SK-N-SH (cell line): ENCODE measurements at regions not wholly inside any gene's neighbourhood (a gene's known extent, or its start where the extent isn't known, plus 50 kb on each side); places are given as distances from the start of the nearest gene placed in this dataset.

Experiments used
- CTCF ChIA-PET: fragments of 300-600, 350-600 bp; formaldehyde crosslinking; extraction: SDS; loops from one replicate; lab custom pipeline; 2021; lab: Yijun Ruan, JAX
- POLR2A ChIA-PET: fragments of 350-600 bp; sonication (Branson Sonifier 250); formaldehyde crosslinking; extraction: SDS; loops from one replicate; lab custom pipeline; 2020; ENCODE audit warnings: antibody characterized with exemption, inconsistent platforms; lab: Yijun Ruan, JAX
- DNase-seq: peaks from one replicate; pipeline ENCODE4 v3.0.0; 2012
- H2AFZ ChIP-seq: fragments of 200-600 bp; sonication (generic); 2 replicates; pipeline ENCODE4 v1.8.1; 2016; ENCODE audit warnings: antibody characterized with exemption, mild to moderate bottlenecking, low read depth
- H3F3A ChIP-seq: fragments of 200-600 bp; sonication (generic); replicated peaks from 2 replicates; pipeline ENCODE3; 2016; ENCODE audit warnings: antibody characterized with exemption, mild to moderate bottlenecking; ENCODE audit not compliant: insufficient read depth
- H3K27ac ChIP-seq, 2 experiments: fragments of 200-500 bp in 1 of 2; fragments of 200-600 bp in 1 of 2; sonication (Bioruptor generic) in 1 of 2; sonication (generic), shearing (Covaris generic) in 1 of 2; 2 replicates each; pipeline versions ENCODE4 v1.5.1 to v1.6.1; 2014 to 2016; ENCODE audit warnings: low read depth in 2 of 2, inconsistent platforms in 1 of 2, low read length in 1 of 2, mild to moderate bottlenecking in 1 of 2, mixed read lengths in 1 of 2
- H3K27me3 ChIP-seq: fragments of 200-600 bp; sonication (generic), shearing (Covaris generic); 2 replicates; pipeline ENCODE4 v1.6.1; 2016; ENCODE audit warnings: mixed run types; ENCODE audit not compliant: insufficient read depth
- H3K36me3 ChIP-seq, 2 experiments: fragments of 200-500 bp in 1 of 2; fragments of 200-600 bp in 1 of 2; sonication (Bioruptor generic) in 1 of 2; sonication (generic) in 1 of 2; replicated peaks in 1 of 2; 2 replicates each; pipeline versions ENCODE3 to v1.5.1; 2014 to 2016; ENCODE audit warnings: low read length in 1 of 2, mild to moderate bottlenecking in 1 of 2; ENCODE audit not compliant: insufficient read depth in 2 of 2, control insufficient read depth in 1 of 2
- H3K4me1 ChIP-seq, 2 experiments: fragments of 200-500 bp in 1 of 2; fragments of 200-600 bp in 1 of 2; sonication (Bioruptor generic) in 1 of 2; sonication (generic), shearing (Covaris generic) in 1 of 2; 2 replicates each; pipeline versions ENCODE4 v1.5.1 to v1.6.1; 2014 to 2016; ENCODE audit warnings: low read depth in 1 of 2, low read length in 1 of 2, mixed run types in 1 of 2; ENCODE audit not compliant: insufficient read depth in 2 of 2, control insufficient read depth in 1 of 2
- H3K4me2 ChIP-seq: fragments of 200-600 bp; sonication (generic), shearing (Covaris generic); 2 replicates; pipeline ENCODE4 v1.6.1; 2017; ENCODE audit warnings: mixed run types
- H3K4me3 ChIP-seq, 2 experiments: fragments of 200-500 bp in 1 of 2; fragments of 200-600 bp in 1 of 2; sonication (Bioruptor generic) in 1 of 2; sonication (generic), shearing (Covaris generic) in 1 of 2; 2 replicates each; pipeline versions ENCODE4 v1.5.1 to v1.8.1; 2014 to 2016; ENCODE audit warnings: low read depth in 2 of 2, inconsistent platforms in 1 of 2, low read length in 1 of 2, mild to moderate bottlenecking in 1 of 2, mixed read lengths in 1 of 2, moderate library complexity in 1 of 2
- H3K79me2 ChIP-seq: fragments of 200-600 bp; sonication (generic); 2 replicates; pipeline ENCODE4 v1.8.1; 2017; ENCODE audit warnings: mild to moderate bottlenecking; ENCODE audit not compliant: insufficient read depth
- H3K9ac ChIP-seq: fragments of 200-600 bp; sonication (generic); 2 replicates; pipeline ENCODE4 v1.6.1; 2017; ENCODE audit warnings: mixed run types
- H3K9me2 ChIP-seq: fragments of 200-600 bp; sonication (generic); 2 replicates; pipeline ENCODE4 v1.6.1; 2017; ENCODE audit warnings: mixed run types
- H3K9me3 ChIP-seq: fragments of 200-600 bp; sonication (generic); 2 replicates; pipeline ENCODE4 v1.6.1; 2017; ENCODE audit warnings: mixed run types, mild to moderate bottlenecking, moderate library complexity
- H4K20me1 ChIP-seq: fragments of 200-600 bp; sonication (generic); 2 replicates; pipeline ENCODE4 v1.6.1; 2017; ENCODE audit warnings: mild to moderate bottlenecking, mixed run types; ENCODE audit not compliant: insufficient read depth
- CHD2 ChIP-seq: fragments of 150-350 bp; IDR thresholded peaks from 2 replicates; pipeline ENCODE4 v1.6.1; 2018; ENCODE audit warnings: low read length; ENCODE audit not compliant: partially characterized antibody
- FOSL2 ChIP-seq: IDR thresholded peaks from 2 replicates; pipeline ENCODE4 v1.4.0; 2012; ENCODE audit warnings: low read depth, mild to moderate bottlenecking, moderate library complexity, borderline replicate concordance
- FOXJ3 ChIP-seq: sonication (generic); formaldehyde crosslinking; IDR thresholded peaks from 2 replicates; pipeline ENCODE4 v1.5.1; 2020; ENCODE audit warnings: mild to moderate bottlenecking, missing genetic modification reagents
- FOXM1 ChIP-seq: IDR thresholded peaks from 2 replicates; pipeline ENCODE4 v1.4.0; 2012; ENCODE audit warnings: low read depth, mild to moderate bottlenecking
- GATA2 ChIP-seq: sonication (generic); formaldehyde crosslinking; IDR thresholded peaks from 2 replicates; pipeline ENCODE4 v1.5.0; 2020; ENCODE audit warnings: mild to moderate bottlenecking, missing genetic modification reagents
- MEF2A ChIP-seq: IDR thresholded peaks from 2 replicates; pipeline ENCODE4 v1.4.0; 2012; ENCODE audit warnings: low read depth, borderline replicate concordance
- NFIC ChIP-seq: IDR thresholded peaks from 2 replicates; pipeline ENCODE4 v1.4.0; 2012; ENCODE audit warnings: borderline replicate concordance
- NRF1 ChIP-seq: IDR thresholded peaks from 2 replicates; pipeline ENCODE4 v1.6.1; 2012; ENCODE audit warnings: low read depth, mild to moderate bottlenecking, low read length
- POLR2AphosphoS5 ChIP-seq: IDR thresholded peaks from 2 replicates; pipeline ENCODE4 v1.6.1; 2012; ENCODE audit warnings: low read depth, low read length
- RAD21 ChIP-seq: IDR thresholded peaks from 2 replicates; pipeline ENCODE4 v1.6.1; 2012; ENCODE audit warnings: mild to moderate bottlenecking, low read length
- REST ChIP-seq: IDR thresholded peaks from 2 replicates; pipeline ENCODE4 v1.6.1; 2012; ENCODE audit warnings: mild to moderate bottlenecking, low read depth, low read length, moderate library complexity
- RFX5 ChIP-seq: IDR thresholded peaks from 2 replicates; pipeline ENCODE4 v1.6.1; 2012; ENCODE audit warnings: mild to moderate bottlenecking, improper control_type of control experiment, low read length
- SIN3A ChIP-seq: IDR thresholded peaks from 2 replicates; pipeline ENCODE4 v1.6.1; 2012; ENCODE audit warnings: low read depth, mild to moderate bottlenecking, low read length, moderate library complexity, borderline replicate concordance
- TCF12 ChIP-seq: IDR thresholded peaks from 2 replicates; pipeline ENCODE4 v1.4.0; 2012
- TEAD4 ChIP-seq: IDR thresholded peaks from 2 replicates; pipeline ENCODE4 v1.4.0; 2012; ENCODE audit warnings: mild to moderate bottlenecking, borderline replicate concordance; ENCODE audit not compliant: insufficient read depth
- USF2 ChIP-seq: fragments of 150-350 bp; IDR thresholded peaks from 2 replicates; pipeline ENCODE4 v1.6.1; 2017; ENCODE audit warnings: antibody characterized with exemption, low read length, low read depth, borderline replicate concordance
- YY1 ChIP-seq: IDR thresholded peaks from 2 replicates; pipeline ENCODE4 v1.4.0; 2012; ENCODE audit warnings: low read depth, mild to moderate bottlenecking
- WGBS: methylation state at CpG from one replicate; pipeline ENCODE4 v1.1.6; 2017; ENCODE audit warnings: low lambda C conversion rate; 5-methylcytosine and 5-hydroxymethylcytosine counted together
- TF ChIP-seq, protein P1 (sequence below): fragments of 200-600 bp; sonication (generic); IDR thresholded peaks from 2 replicates; pipeline ENCODE4 v1.6.1; 2017; ENCODE audit warnings: antibody characterized with exemption, mild to moderate bottlenecking, moderate library complexity
- TF ChIP-seq, protein P2 (sequence below): fragments of 150-350 bp; IDR thresholded peaks from 2 replicates; pipeline ENCODE4 v1.6.1; 2016; ENCODE audit warnings: mild to moderate bottlenecking, low read depth, low read length
- TF ChIP-seq, protein P3 (sequence below): IDR thresholded peaks from 2 replicates; pipeline ENCODE4; 2012

GRCh38 chr1:187645651-187646050 is 816.9 kb downstream of the PLA2G4A start:
- H2AFZ ChIP-seq = no peak overlapping the region
- no peaks in the 10 kb centered on the region for H3K36me3 ChIP-seq
- no peaks in the 10 kb centered on the region; a peak in 2 of 4 replicates for H3K4me1 ChIP-seq
- no peaks in the 10 kb centered on the region for H3K79me2 ChIP-seq
- H3K4me3 ChIP-seq = no peak overlapping the region
- CTCF ChIA-PET = interaction anchor here (1.8 kb wide), 1 partner anchor 9 kb away, joined by 4 read pairs; no protein-coding TSS in a partner anchor
- no peak overlapping the region for H3K9ac ChIP-seq
- no peaks in the 10 kb centered on the region for H4K20me1 ChIP-seq
- no peak overlapping the region for H3K27ac ChIP-seq
- no peaks in the 10 kb centered on the region for H3F3A ChIP-seq
- no peaks in the 10 kb centered on the region for H3K9me3 ChIP-seq
- TF ChIP-seq SIN3A (no peak), RFX5 (no peak), POLR2AphosphoS5 (no peak), FOXJ3 (CRISPR knock-in tag) (no peak), TCF12 (no peak), NFIC (no peak), CHD2 (no peak), REST (no peak), GATA2 (no peak), YY1 (no peak), FOXM1 (no peak), NRF1 (no peak), TEAD4 (no peak), MEF2A (no peak), USF2 (no peak), RAD21 (no peak), FOSL2 (no peak)
- TF ChIP-seq, protein P1, sequence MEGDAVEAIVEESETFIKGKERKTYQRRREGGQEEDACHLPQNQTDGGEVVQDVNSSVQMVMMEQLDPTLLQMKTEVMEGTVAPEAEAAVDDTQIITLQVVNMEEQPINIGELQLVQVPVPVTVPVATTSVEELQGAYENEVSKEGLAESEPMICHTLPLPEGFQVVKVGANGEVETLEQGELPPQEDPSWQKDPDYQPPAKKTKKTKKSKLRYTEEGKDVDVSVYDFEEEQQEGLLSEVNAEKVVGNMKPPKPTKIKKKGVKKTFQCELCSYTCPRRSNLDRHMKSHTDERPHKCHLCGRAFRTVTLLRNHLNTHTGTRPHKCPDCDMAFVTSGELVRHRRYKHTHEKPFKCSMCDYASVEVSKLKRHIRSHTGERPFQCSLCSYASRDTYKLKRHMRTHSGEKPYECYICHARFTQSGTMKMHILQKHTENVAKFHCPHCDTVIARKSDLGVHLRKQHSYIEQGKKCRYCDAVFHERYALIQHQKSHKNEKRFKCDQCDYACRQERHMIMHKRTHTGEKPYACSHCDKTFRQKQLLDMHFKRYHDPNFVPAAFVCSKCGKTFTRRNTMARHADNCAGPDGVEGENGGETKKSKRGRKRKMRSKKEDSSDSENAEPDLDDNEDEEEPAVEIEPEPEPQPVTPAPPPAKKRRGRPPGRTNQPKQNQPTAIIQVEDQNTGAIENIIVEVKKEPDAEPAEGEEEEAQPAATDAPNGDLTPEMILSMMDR = no peak
- TF ChIP-seq, protein P2, sequence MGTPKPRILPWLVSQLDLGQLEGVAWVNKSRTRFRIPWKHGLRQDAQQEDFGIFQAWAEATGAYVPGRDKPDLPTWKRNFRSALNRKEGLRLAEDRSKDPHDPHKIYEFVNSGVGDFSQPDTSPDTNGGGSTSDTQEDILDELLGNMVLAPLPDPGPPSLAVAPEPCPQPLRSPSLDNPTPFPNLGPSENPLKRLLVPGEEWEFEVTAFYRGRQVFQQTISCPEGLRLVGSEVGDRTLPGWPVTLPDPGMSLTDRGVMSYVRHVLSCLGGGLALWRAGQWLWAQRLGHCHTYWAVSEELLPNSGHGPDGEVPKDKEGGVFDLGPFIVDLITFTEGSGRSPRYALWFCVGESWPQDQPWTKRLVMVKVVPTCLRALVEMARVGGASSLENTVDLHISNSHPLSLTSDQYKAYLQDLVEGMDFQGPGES = no peak
- TF ChIP-seq, protein P3, sequence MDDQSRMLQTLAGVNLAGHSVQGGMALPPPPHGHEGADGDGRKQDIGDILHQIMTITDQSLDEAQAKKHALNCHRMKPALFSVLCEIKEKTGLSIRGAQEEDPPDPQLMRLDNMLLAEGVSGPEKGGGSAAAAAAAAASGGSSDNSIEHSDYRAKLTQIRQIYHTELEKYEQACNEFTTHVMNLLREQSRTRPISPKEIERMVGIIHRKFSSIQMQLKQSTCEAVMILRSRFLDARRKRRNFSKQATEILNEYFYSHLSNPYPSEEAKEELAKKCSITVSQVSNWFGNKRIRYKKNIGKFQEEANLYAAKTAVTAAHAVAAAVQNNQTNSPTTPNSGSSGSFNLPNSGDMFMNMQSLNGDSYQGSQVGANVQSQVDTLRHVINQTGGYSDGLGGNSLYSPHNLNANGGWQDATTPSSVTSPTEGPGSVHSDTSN = no peak
- 59% methylated on average over 2 of the region's 2 CpGs for WGBS
- no peak for DNase-seq
- no peaks in the 10 kb centered on the region for H3K9me2 ChIP-seq
- POLR2A ChIA-PET = no interaction called here
- H3K27me3 ChIP-seq = no peaks in the 10 kb centered on the region
- no peak overlapping the region for H3K4me2 ChIP-seq
